HG03097 (cell line): ENCODE measurements at regions not wholly inside any gene's neighbourhood (a gene's known extent, or its start where the extent isn't known, plus 50 kb on each side); places are given as distances from the start of the nearest gene placed in this dataset.
"Not testable (repeated sequence)": the region's sequence is repeated elsewhere in the genome, so short reads cannot be mapped to it uniquely, and the experiment has no call there.

Source experiments
- ATAC-seq: cut with Tn5 transposase; IDR thresholded peaks from one replicate; pipeline ENCODE4 v1.9.1; 2021; ENCODE audit not compliant: unreplicated experiment, low FRiP score

DNA sequence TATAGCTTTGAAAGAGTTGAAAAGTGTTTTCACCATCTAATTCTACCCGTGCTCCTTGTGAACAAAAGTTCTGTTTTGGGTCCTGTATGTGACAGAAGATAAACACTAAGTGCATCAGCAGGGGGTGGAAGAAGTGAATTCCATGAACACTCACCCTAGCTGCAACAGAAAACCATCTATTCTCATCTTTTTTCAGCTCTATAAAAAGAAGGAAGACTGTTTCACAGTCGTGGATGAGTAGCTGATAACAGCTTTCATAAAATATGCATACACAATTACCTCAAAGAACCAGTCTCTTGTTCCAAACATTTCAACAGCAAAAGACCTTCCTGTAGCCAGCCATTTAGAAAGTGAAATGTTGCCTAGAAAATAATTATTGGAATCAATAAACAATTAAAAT, 281.7 kb upstream of the RASGRP1 start:
- ATAC-seq, result no peak

DNA sequence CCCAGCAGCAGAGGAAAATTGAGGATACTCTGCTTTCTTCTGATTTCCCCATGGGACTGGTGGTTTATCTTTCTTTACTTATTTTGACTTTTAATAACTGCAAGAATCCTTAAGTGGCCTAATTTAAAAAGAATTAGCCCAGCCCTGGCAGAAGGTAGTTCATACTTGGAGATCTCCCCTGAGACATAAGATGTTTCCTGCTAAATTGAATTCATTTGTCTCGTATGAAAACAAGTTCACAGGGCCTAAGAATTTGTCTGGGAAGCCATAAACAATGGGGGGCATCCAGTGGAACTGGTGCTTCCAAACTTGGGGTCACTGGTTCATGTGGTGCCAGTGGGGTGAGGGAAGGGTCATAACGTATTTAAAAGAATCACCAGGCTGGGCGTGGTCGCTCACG, 283.1 kb upstream of the RASGRP1 start:
- ATAC-seq, result no peak

DNA sequence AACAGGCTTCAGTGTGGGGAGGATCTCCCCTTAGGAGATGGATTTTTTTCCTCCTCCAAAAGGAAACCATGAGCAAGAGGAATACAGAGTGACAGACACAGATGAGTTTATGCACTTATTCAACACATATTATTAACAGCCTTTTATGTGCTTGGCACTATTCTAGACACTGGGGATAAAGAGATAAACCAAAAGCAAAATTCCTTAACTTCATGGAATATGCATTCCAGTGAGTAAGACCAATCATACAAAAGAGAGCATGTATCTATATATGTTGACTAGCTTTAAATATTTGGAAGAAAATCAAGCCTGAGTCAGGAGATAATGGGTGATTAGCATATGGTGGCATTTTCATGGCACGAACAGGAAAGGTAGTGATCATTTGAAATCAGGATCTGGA, 284.4 kb upstream of the RASGRP1 start:
- ATAC-seq, result no peak

DNA sequence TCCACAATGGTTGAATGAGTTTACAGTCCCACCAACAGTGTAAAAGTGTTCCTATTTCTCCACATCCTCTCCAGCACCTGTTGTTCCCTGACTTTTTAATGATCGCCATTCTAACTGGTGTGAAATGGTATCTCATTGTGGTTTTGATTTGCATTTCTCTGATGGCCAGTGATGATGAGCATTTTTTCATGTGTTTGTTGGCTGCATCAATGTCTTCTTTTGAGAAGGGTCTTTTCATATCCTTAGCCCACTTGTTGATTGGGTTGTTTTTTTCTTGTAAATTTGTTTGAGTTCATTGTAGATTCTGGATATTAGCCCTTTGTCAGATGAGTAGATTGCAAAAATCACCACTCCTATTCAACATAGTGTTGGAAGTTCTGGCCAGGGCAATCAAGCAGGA, 287.6 kb upstream of the RASGRP1 start:
- not testable (repeated sequence) for ATAC-seq

DNA sequence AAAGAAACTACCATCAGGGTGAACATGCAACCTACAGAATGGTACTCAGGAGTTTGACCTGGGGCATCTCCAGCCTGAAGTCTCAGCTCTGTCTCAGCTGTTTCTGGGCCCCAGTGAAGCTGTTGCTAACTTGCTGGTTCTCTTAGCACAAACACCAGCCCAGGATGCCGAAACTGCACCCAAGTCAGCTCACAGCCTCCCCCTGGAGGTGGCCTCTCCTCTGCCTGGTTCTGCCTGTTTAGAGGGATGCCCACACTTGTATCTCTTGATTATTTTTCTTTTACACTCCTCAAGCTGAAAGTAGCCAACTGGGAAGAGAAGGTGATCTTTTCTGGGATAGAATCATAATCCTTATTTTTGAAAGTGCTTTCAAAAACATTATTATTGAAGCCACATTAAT, 289.0 kb upstream of the RASGRP1 start:
- ATAC-seq, result no peak

DNA sequence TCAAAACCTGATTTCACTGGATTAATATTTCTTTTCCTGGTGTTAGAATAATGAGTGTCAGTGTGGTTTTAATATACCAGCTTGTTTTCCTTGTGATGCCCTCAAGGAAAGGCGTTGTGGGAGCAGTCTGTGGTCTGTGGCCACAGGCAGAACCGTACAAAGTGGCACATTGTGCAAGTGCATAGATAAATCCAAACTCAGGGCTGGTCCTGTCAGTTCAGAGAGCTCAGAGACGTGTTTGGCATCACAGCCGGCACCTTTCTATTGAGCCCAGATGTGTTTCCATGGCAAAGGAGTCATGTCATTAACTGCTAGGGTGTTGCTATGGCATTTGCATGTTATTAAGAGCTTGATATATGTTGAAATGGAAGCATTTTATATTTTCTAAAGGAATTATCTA, 289.9 kb upstream of the RASGRP1 start:
- ATAC-seq, result no peak

DNA sequence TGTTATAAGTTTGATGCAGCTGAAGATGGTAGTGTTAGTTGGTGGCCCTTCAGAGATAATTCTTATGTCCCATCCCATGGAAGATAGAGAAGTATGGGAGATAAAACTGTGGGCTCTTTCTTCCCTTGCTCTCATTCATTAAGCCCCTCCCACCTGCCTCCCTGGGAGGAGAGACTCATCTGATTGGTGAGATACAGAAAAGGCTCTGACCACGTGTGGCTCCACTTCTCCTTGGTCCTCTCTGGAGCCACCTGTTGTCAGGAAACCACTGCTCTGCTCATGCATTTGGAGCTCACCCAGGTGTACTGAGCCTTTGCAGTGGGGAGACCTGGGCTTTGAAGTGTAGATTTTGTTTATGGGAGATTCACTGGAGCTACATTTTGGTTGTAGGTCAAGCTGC, 293.2 kb upstream of the RASGRP1 start:
- ATAC-seq, result no peak

DNA sequence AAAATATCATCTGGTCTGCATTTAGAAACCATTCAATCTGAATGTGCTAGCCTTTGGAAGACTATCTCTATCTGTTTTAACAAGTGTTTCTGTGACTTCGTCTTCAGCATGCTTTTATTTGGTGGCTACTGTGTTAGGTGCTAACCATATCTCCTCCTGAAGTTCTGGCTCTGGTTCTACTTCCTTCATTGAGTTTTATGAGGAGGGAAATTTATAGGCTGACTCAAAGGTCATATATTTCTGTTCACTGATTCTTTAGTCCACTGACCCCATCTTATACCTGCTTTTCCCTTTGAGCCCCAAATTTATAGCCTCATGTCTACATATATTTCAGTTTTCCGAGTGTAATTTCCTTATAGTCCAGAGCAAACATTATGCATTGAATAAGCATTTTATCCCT, 295.0 kb upstream of the RASGRP1 start:
- ATAC-seq, result no peak

DNA sequence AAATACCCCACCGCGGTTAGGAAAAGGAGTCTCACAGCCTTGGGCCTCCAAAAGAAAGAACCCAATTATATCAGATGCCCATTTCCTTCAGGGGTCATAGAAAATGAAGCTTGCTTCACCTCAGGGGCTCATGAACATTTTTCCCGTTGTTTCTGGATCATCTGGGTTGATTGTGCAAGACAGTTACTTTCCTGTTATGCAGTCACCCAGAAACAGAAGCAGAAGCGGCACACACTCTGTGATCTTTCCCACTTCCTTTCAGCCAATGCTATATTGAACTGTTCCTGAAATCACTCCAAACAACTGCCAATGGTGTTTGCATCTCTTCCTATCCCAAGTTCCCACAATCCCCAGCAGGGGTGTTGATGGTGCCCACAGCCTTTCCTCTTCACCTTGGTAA, 295.6 kb upstream of the RASGRP1 start:
- no peak for ATAC-seq

DNA sequence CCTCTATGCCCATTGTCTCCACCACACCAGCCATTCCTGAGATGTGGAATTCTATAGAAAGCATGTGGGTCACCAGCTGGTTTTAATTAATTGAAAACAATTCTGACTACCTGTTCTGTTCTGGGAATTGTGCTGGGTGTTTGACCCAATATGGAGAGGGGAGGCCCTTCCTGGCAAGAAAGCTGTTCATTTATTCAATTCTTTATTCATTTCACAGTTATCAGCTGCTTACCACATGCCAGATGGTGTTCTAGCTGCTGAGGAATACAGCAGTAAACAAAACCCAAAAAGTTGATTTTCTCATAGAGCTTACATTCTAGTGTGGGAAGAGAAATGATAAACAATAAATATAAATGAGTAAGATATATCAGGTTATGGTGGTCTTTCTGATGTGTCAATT, 296.1 kb upstream of the RASGRP1 start:
- ATAC-seq, result no peak

DNA sequence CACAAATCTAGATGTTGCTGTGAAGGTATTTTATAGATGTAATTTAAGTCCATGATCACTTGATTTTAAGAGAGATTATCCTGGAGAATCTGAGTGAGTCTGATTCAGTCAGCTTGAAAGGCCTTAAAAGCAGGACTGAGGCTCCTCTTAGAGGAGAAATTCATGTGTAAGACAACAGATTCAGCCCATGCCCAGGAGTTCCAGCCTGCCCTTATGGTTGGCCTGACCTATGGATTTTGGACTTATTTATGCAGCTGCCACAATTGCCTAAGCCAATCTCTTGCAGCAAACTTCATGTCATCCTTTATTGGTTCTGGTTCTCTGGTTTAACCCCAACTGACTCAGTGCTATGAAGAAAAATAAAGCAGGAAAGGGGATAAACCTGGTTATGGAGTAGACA, 296.5 kb upstream of the RASGRP1 start:
- no peak for ATAC-seq

DNA sequence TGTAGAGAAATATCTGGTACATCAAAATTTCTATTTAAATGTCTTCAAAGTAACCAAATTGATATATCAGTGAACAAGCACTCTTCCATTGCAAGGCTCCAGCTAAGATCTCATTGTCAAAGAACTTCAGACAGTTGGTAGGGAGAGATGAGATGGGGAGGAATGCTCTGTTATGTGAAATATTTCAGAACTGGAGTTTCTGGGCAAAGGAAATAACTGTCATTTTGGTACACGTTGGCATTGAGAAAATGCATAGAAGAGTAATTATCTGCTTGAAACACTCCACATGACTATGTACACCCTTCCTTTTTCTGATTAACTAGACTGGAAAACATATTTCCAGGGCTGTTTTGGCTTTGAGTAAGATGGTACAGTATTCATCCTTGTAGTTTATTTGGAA, 297.5 kb upstream of the RASGRP1 start:
- ATAC-seq, result no peak

DNA sequence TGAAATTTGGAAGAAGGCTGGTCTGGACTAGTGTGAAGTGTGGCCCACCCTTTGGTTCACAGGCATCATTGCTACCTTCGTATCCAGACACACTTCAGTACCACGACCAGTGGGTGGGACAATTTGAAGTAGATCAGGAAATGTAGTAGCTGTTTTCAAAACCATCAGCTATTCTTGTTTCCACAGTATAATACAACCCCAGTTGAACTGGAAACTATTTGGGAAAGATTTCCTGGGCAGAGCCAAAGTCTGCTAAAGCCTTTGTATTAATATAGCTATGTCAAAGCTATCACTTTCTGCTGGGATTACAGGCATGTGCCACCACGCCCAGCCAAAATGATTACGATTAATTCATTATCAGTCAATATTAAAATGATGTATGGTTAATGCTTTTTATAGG, 298.8 kb upstream of the RASGRP1 start:
- ATAC-seq, result no peak

DNA sequence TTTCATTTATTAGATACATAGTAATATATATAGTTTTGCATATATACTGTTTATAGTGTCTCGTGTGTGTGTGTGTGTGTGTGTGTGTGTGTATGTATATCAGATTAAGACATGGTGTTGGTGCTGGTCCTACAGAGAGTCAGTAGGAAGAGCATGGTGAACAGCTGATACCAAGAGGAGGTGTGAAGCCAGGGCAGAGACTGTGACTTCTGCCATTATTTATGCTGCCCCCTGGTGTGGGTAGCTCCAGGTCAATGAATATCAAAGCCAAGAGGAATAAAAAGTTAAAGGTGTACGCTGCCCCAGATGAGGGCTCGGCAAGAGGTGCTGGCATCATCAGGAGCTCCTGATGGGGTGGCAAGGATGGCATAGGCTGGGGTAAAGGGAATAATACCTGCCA, 299.5 kb upstream of the RASGRP1 start:
- no peak for ATAC-seq

DNA sequence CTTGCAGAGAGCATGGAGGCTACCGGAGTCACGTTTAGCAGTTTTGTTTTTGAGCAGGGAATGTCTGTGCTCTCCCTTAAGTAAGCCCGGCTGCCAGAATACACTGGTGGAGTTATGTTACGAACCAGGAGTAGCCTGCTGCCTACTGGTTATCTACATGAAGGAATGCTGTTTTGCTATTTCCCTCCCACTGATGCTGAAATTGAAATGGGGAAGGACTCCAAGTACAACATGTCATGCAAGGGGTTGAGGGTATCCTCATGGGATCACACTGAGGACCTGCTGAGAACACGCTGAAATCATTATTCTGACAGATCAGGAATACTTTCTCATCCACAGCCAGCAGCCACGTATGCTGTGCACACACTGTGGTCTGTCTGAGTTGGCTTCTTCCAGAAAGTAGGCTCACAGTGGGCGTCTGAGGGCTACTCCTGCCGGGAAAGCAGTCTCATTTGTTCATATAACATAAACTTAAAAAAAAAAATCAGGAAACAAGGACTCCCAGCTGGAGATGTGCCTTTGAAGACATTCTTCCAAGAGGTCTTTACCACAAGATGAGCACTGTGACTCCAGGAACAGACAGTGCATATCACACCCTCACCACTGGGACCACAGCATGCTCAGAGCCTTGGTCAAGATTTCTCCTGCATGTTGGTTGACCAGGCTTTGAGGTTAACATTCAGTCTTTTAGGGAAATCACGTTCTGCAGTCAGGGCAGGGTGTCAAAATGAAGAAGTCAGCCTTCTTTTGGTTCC, 300.4 kb upstream of the RASGRP1 start:
- ATAC-seq, result no peak

DNA sequence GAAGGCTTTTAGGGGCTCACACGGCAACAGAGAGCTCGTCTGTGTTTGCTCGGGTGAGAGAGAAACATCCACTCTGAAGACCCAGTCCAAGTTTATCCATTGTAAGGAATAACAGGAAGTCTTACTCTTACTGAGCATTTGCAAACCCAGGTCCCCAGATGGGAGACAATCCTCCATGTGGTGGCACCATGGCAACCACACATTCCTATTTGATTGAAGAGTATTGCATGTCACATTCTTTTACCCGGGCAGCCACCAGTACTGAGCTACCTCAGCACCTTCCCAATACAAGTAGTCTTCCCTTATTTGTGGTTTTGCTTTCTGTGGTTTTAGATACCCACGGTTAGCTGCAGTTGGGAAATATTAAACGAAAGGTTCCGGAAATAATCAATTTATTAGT, 302.9 kb upstream of the RASGRP1 start:
- no peak for ATAC-seq

DNA sequence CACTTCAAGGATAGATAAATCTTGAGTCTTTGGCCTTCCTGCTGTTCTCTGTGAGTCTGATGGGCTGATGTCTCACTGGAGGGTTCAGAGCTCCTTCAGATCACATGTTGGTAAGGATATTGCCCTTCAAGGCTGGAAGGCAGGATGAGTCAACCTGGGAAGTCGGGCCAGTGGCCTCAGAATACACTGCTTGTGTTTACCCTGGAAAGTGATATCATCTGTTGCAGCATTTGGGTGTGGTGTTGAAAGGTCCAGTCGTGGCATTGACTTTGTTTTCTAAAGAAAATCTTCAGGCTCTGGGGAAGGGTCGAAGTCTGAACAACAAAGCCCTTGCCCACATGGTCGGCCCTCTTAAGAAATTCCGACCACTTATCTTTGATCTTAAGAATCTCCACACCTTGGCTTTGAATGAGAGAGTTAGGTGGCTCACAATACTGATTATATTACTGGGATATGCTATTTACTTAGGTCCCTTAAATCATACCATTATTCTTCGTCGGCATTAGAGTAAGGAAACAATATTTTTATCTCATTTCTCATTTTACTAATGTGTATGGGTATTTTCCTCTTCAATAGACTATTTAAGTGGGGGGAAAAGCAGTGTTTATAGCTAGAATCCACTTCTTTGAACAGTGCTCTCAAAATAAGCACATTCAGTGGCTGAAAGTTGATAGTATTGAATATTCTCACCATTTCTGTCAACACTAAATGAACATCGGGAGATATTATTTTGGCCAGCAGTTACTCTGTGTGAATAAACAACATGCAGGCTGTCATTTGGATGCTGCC, 303.9 kb upstream of the RASGRP1 start:
- no peak for ATAC-seq

DNA sequence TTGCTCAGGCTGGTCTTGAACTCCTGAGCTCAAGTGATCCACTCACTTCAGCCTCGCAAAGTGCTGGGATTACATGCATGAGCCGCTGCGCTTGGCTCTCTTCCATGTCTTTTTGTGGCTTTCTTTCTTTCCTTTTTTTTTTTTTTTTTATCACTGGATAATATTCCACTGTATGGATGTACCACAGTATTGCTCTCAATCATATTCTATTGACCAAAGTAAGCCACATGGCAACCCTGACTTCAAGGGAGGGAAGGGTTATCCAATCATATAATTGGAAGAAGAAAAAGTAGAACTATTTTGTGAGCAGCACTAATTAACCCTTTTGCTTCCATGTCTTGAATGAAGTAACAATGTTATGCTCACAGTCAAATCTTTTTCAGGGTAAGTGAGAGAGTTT, 307.0 kb upstream of the RASGRP1 start:
- no peak for ATAC-seq

DNA sequence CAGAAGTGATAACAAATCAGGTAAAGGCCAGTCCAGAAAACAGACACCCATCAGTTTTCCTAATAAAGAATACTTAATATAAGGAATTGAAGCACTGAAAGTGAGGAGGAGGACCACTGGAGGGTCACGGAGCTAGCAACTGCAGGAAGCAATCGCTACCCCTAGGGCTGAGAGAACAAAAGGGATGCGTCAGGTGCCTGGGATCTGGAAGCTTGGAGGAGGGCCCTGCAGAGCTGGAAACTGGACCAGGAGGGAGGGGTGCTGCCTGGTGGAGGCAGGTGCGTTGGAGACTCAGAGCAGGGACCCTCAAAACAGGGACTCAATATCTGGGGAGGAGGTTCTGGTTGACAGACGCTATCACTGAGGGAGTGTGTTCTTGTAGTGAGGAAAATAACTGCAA, 308.1 kb upstream of the RASGRP1 start:
- no peak for ATAC-seq

DNA sequence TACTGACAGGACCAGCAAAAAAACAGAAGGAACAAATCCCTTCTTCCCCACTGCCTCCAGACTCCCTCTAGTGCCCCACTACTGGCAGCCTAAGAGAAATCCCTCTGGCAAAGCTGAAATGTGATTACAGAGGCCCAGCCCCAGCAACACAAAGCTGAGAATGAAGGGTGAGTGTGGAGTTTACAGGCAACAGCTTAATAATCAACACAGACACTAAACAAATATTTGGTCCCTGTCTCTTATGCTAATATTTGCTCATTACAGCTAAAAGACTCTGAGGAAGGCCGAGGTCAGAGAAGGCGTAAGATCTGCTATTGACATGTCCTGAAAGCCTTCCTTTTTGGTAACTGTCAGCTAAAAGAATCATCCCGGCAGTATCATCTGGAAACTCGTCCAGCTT, 308.5 kb upstream of the RASGRP1 start:
- no peak for ATAC-seq

DNA sequence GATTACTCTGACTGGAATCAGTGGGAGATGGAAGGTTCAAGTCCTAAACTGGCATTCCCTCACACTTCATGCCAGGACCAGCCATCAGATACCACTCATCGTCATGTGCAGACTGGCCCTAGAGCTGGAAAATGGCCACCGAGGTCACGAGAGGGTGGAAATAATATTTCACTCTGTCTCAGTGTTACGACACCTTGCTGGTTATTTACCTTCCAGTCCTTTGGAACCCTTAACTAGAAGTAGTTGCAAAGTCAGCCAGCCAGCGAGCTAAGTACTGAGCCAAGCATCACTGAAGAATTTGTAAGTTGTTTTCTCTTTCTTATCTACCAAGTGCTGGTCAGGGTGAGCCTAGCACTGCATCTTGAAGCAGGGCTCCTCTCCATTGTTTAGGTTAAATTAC, 309.9 kb upstream of the RASGRP1 start:
- no peak for ATAC-seq

DNA sequence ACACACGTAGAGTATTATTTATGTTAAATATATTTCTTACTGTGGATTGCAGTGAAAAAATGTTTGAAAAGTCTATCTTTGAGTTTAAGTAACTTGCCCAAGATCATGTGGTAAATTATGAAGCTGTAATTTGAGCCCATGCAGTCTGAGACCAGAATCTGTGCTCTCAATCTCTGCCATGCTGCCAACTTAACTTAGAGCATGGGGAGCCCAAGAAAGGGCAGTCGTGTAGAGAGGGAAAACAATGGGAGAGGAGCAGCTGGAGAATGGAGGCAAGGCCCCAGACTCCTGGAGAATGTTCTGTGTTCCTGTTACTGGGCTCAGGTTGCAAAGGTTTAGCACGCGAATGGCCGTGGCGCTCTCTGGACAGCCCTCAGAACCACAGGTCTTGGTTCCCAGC, 311.6 kb upstream of the RASGRP1 start:
- ATAC-seq, result no peak
